Common myeloid progenitor, CD34-positive (primary cell): ENCODE measurements at regions not wholly inside any gene's neighbourhood (a gene's known extent, or its start where the extent isn't known, plus 50 kb on each side); places are given as distances from the start of the nearest gene placed in this dataset.

Experiments
- CTCF ChIA-PET: fragments of 350-600 bp; sonication (Branson Sonifier 250); formaldehyde crosslinking; loops from one replicate; lab custom pipeline; 2021; ENCODE audit warnings: antibody characterized with exemption; lab: Charles Lee
- POLR2A ChIA-PET: fragments of 350-600 bp; sonication (Branson Sonifier 250); formaldehyde crosslinking; loops from one replicate; lab custom pipeline; 2021; ENCODE audit warnings: antibody characterized with exemption; lab: Charles Lee
- DNase-seq, 3 donors: peaks; one replicate each; pipeline versions ENCODE4 v3.0.0 to v3.0.0-alpha.2; 2013
- H3K27ac ChIP-seq, 2 experiments: 1 replicate in 1 of 2; 2 replicates in 1 of 2; pipeline ENCODE4 v1.7.0; 2013; ENCODE audit warnings: inconsistent platforms in 2 of 2, low read length in 2 of 2, mild to moderate bottlenecking in 2 of 2, low read depth in 1 of 2, moderate library complexity in 1 of 2; ENCODE audit not compliant: severe bottlenecking in 2 of 2, insufficient read depth in 1 of 2, poor library complexity in 1 of 2
- H3K27me3 ChIP-seq, 5 experiments: replicated peaks in 2 of 5; 1 replicate in 3 of 5; 2 replicates in 2 of 5; pipeline versions ENCODE4 v1.6.1 to v1.7.0; 2013; ENCODE audit warnings: low read length in 4 of 5, mild to moderate bottlenecking in 2 of 5, moderate library complexity in 2 of 5, inconsistent platforms in 1 of 5; ENCODE audit not compliant: insufficient read depth in 5 of 5, control insufficient read depth in 4 of 5
- H3K36me3 ChIP-seq, 4 experiments: 1 replicate in 2 of 4; 2 replicates in 2 of 4; pipeline versions ENCODE4 v1.6.1 to v1.7.0; 2013; ENCODE audit warnings: low read length in 3 of 4, control low read depth in 1 of 4, mild to moderate bottlenecking in 1 of 4; ENCODE audit not compliant: control insufficient read depth in 4 of 4, insufficient read depth in 4 of 4
- H3K4me1 ChIP-seq, 4 experiments: 1 replicate in 3 of 4; 2 replicates in 1 of 4; pipeline versions ENCODE4 v1.6.1 to v1.7.1; 2013; ENCODE audit warnings: low read length in 3 of 4, mild to moderate bottlenecking in 3 of 4, control low read depth in 1 of 4, inconsistent platforms in 1 of 4, moderate library complexity in 1 of 4; ENCODE audit not compliant: control insufficient read depth in 4 of 4, insufficient read depth in 4 of 4; ENCODE audit errors: control extremely low read depth in 1 of 4
- H3K4me3 ChIP-seq, 7 experiments: 1 replicate in 4 of 7; 2 replicates in 3 of 7; pipeline versions ENCODE4 v1.5.1 to v1.7.0; 2013; ENCODE audit warnings: mild to moderate bottlenecking in 7 of 7, low read length in 6 of 7, moderate library complexity in 6 of 7, inconsistent platforms in 2 of 7, low read depth in 2 of 7, control low read depth in 1 of 7; ENCODE audit not compliant: insufficient read depth in 4 of 7, control insufficient read depth in 1 of 7; ENCODE audit errors: extremely low read depth in 1 of 7
- H3K9me3 ChIP-seq, 5 experiments: 1 replicate in 4 of 5; 2 replicates in 1 of 5; pipeline versions ENCODE4 v1.6.1 to v1.7.1; 2013; ENCODE audit warnings: low read length in 4 of 5, mild to moderate bottlenecking in 2 of 5, inconsistent platforms in 1 of 5, low read depth in 1 of 5, moderate library complexity in 1 of 5; ENCODE audit not compliant: control insufficient read depth in 4 of 5, insufficient read depth in 2 of 5; ENCODE audit errors: control extremely low read depth in 1 of 5
- WGBS: methylation state at CpG from one replicate; pipeline ENCODE4 v1.1.5; 2013; ENCODE audit not compliant: insufficient coverage; 5-methylcytosine and 5-hydroxymethylcytosine counted together

DNA sequence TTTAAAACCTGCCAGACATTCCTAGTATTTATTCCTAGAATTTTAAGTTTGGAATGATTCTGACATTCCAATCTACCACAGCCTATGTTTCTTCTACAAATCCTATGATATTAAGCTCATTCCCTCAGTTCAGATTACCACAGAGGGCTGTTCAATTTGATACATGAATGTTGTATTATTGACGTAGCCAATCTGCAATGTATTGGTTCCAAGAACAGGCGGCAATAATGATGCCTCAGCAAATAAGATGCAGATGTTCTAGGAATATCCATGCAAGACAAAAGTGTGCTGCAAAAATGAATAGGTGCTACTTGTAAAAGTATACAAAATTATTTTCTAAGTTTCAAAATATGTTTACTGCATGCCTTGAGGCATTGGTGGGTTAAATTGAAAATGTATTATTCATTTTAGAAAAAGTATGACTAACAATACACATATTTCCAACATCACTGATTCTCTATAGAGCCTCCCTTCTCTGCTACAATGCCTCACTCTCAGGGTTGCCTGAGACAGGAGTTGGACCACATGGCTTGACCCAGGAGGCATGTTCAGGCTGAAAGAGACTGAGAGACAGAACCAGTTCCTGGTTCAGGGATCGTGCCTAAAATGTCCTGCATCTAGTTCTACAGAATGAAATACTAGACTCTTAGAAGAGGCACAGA, 94.1 kb upstream of the CREB5 start:
- Histone ChIP-seq H3K27ac (no peak overlapping the region), H3K9me3 (peaks cover 0 to 2% (median 0%) of the 10 kb centered on the region in 5 experiments), H3K4me3 (no peak overlapping the region), H3K4me1 (no peaks in the 10 kb centered on the region), H3K27me3 (peaks cover 0 to 41% (median 24%) of the 10 kb centered on the region in 5 experiments), H3K36me3 (no peaks in the 10 kb centered on the region)
- no peak for DNase-seq
- POLR2A ChIA-PET: no interaction called here
- 100% methylated on average over 3 of the region's 3 CpGs for WGBS
- CTCF ChIA-PET: no interaction called here

DNA sequence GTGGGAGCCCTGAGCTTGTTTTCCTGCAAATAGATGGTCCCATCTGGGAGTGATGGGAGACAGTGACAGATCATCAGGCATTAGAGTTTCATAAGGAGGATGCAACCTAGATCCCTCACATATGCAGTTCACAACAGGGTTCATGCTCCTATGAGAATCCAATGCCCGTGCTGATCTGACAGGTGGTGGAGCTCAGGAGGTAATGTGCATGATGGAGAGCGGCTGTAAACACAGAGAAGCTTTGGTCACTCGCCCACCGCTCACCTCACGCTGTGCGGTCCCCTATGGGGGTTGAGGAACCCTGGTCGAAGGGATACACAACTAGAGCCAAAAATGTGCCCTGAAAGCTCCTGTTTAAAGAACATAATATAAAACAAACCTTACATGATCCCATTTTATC, 88.5 kb upstream of the CREB5 start:
- peaks cover 0 to 2% (median 0%) of the 10 kb centered on the region in 5 experiments for H3K9me3 ChIP-seq
- no peak overlapping the region for H3K4me3 ChIP-seq
- POLR2A ChIA-PET: no interaction called here
- no peak overlapping the region for H3K27ac ChIP-seq
- H3K27me3 ChIP-seq: peaks cover 0 to 2% (median 0%) of the 10 kb centered on the region in 5 experiments
- 100% methylated on average over 7 of the region's 7 CpGs for WGBS
- H3K36me3 ChIP-seq: no peaks in the 10 kb centered on the region
- no peaks in the 10 kb centered on the region for H3K4me1 ChIP-seq
- CTCF ChIA-PET: interaction anchor here (1.3 to 1.6 kb wide), 2 partner anchors 17 to 21 kb away, joined by 3 to 4 read pairs; no protein-coding TSS in a partner anchor
- DNase-seq: no peak

- ChIA-PET POLR2A (no interaction called here), CTCF (no interaction called here)
- Histone ChIP-seq H3K9me3 (peaks cover 0 to under 1% (median 0%) of the 10 kb centered on the region in 5 experiments), H3K27me3 (peaks cover 0 to 2% (median 0%) of the 10 kb centered on the region in 5 experiments), H3K27ac (no peak overlapping the region), H3K4me1 (peaks cover 7 to 14% (median 10%) of the 10 kb centered on the region in 4 experiments), H3K36me3 (no peaks in the 10 kb centered on the region), H3K4me3 (no peak overlapping the region)
- peak in 1 of 3 donors; percentile 3 for DNase-seq
- WGBS: 93% methylated on average over 2 of the region's 2 CpGs
These were observed 84.2 kb upstream of the CREB5 start for GRCh38 chr7:28328146-28328545.

GRCh38 chr7:28328822-28329660, 83.3 kb upstream of the CREB5 start:
- 100% methylated on average over 4 of the region's 9 CpGs for WGBS
- Histone ChIP-seq H3K9me3 (no peaks in the 10 kb centered on the region), H3K36me3 (no peaks in the 10 kb centered on the region), H3K27me3 (no peaks in the 10 kb centered on the region), H3K4me3 (no peak overlapping the region), H3K27ac (no peak overlapping the region), H3K4me1 (peaks cover 7 to 14% (median 10%) of the 10 kb centered on the region in 4 experiments)
- DNase-seq: peak in 2 of 3 donors; percentile 28 to 35
- CTCF ChIA-PET: no interaction called here
- POLR2A ChIA-PET: no interaction called here

- POLR2A ChIA-PET: no interaction called here
- no peak overlapping the region for H3K27ac ChIP-seq
- H3K36me3 ChIP-seq: no peaks in the 10 kb centered on the region
- no peaks in the 10 kb centered on the region for H3K27me3 ChIP-seq
- peak overlapping the region in 4 of 7 experiments; percentile 8 to 61 (median 19) for H3K4me3 ChIP-seq
- peaks cover 7 to 14% (median 10%) of the 10 kb centered on the region in 4 experiments for H3K4me1 ChIP-seq
- CTCF ChIA-PET: no interaction called here
- no peaks in the 10 kb centered on the region for H3K9me3 ChIP-seq
- DNase-seq: peak; percentile 31 to 81 (median 74)
- WGBS: 40% methylated on average over 1 of the region's 6 CpGs
These were observed 82.5 kb upstream of the CREB5 start for GRCh38 chr7:28329661-28330363.

DNA sequence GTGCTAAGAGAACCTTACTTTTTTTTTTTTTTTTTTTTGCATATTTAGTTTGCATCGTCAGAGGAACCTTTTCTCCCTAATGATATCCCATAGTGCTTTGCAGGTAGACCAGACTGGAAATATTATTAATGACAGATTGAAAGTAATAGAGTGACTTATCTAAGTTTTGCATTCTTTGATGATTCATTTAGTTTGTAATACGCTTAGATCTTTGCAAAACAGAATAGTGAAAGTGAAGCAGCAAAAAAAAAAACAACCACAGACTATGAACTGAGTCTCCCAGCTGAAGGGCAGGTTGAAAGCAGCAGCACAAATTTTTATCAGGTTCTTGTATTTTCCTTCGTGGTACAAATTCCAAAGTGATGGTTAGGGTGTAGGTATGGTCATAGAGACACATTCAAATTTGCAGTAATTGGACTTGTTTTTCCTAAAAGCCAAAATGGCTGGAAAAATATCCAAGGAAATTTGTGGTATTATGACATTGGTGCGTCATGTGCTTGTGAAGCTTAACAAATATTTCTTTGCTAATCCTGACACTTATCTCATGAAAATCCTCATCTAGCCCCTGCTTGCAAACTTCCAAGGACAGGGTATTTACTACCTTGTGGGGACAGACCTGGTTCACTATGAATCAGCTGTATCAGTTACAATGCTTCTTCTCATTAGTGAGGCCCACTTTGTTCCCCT, 81.8 kb upstream of the CREB5 start:
- ChIA-PET CTCF (no interaction called here), POLR2A (no interaction called here)
- H3K4me3 ChIP-seq: peak overlapping the region in 5 of 7 experiments; percentile 4 to 61 (median 11)

More for the DNA sequence above, 81.8 kb upstream of the CREB5 start:
- Histone ChIP-seq H3K36me3 (no peaks in the 10 kb centered on the region), H3K4me1 (peaks cover 7 to 14% (median 10%) of the 10 kb centered on the region in 4 experiments), H3K9me3 (peaks cover 0 to 2% (median 0%) of the 10 kb centered on the region in 5 experiments), H3K27me3 (no peaks in the 10 kb centered on the region), H3K27ac (no peak overlapping the region)
- peak; percentile 12 to 76 (median 72) for DNase-seq
- WGBS: no CpG with 5 or more reads among the region's 4 CpGs
